Neutrophil (primary cell): ENCODE measurements at regions not wholly inside any gene's neighbourhood (a gene's known extent, or its start where the extent isn't known, plus 50 kb on each side); places are given as distances from the start of the nearest gene placed in this dataset.

ENCODE experiments used
- H3K27ac ChIP-seq: fragments of 200-600 bp; sonication (generic); 2 replicates; pipeline ENCODE4 v1.5.1; 2016; ENCODE audit warnings: mild to moderate bottlenecking, moderate library complexity
- H3K27me3 ChIP-seq: fragments of 200-600 bp; sonication (generic); 2 replicates; pipeline ENCODE4 v1.6.0; 2016; ENCODE audit warnings: mild to moderate bottlenecking
- H3K36me3 ChIP-seq: fragments of 200-600 bp; sonication (generic); 2 replicates; pipeline ENCODE4 v1.5.1; 2017
- H3K4me1 ChIP-seq, 2 experiments: fragments of 200-600 bp in 1 of 2; sonication (generic) in 1 of 2; 1 replicate in 1 of 2; 2 replicates in 1 of 2; pipeline versions ENCODE4 v1.5.1 to v1.6.1; 2013 to 2016; ENCODE audit warnings: low read depth in 1 of 2, low read length in 1 of 2, mild to moderate bottlenecking in 1 of 2, moderate library complexity in 1 of 2; ENCODE audit not compliant: control insufficient read depth in 1 of 2, insufficient read depth in 1 of 2
- H3K4me3 ChIP-seq, 2 experiments: fragments of 200-600 bp in 1 of 2; sonication (generic) in 1 of 2; 1 replicate in 1 of 2; 2 replicates in 1 of 2; pipeline ENCODE4 v1.5.1; 2013 to 2016; ENCODE audit warnings: low read depth in 1 of 2, low read length in 1 of 2, mild to moderate bottlenecking in 1 of 2, moderate library complexity in 1 of 2
- H3K9me3 ChIP-seq: fragments of 200-600 bp; sonication (generic); 2 replicates; pipeline ENCODE4 v1.5.1; 2016
- CTCF ChIP-seq: fragments of 200-600 bp; sonication (generic); IDR thresholded peaks from 2 replicates; pipeline ENCODE4 v1.5.1; 2016; ENCODE audit warnings: antibody characterized with exemption

- H3K4me3 ChIP-seq = no peak overlapping the region
- no peak overlapping the region for H3K27ac ChIP-seq
- no peaks in the 10 kb centered on the region for H3K27me3 ChIP-seq
- peaks cover 0 to 4% of the 10 kb centered on the region in 2 experiments for H3K4me1 ChIP-seq
- no peaks in the 10 kb centered on the region for H3K36me3 ChIP-seq
- H3K9me3 ChIP-seq = no peaks in the 10 kb centered on the region
- no peak for TF ChIP-seq CTCF
These were observed 409.2 kb upstream of the KLF4 start for GRCh38 chr9:107898761-107899160.

GRCh38 chr9:107896544-107896943 is 407.0 kb upstream of the KLF4 start:
- H3K4me3 ChIP-seq = no peak overlapping the region
- H3K27ac ChIP-seq = no peak overlapping the region
- no peaks in the 10 kb centered on the region for H3K36me3 ChIP-seq
- no peaks in the 10 kb centered on the region for H3K9me3 ChIP-seq
- TF ChIP-seq CTCF = no peak
- peaks cover 0 to 4% of the 10 kb centered on the region in 2 experiments for H3K4me1 ChIP-seq
- no peaks in the 10 kb centered on the region for H3K27me3 ChIP-seq

- TF ChIP-seq CTCF = no peak
- no peaks in the 10 kb centered on the region for H3K27me3 ChIP-seq
- no peaks in the 10 kb centered on the region for H3K36me3 ChIP-seq
- peaks cover 0 to 4% of the 10 kb centered on the region in 2 experiments for H3K4me1 ChIP-seq
- H3K4me3 ChIP-seq = no peak overlapping the region
- H3K9me3 ChIP-seq = no peaks in the 10 kb centered on the region
- no peak overlapping the region for H3K27ac ChIP-seq
These were observed 406.0 kb upstream of the KLF4 start for GRCh38 chr9:107895501-107896001.

- H3K36me3 ChIP-seq = no peaks in the 10 kb centered on the region
- no peak overlapping the region for H3K4me3 ChIP-seq
- TF ChIP-seq CTCF = no peak
- no peaks in the 10 kb centered on the region for H3K9me3 ChIP-seq
- H3K4me1 ChIP-seq = peaks cover 0 to 4% of the 10 kb centered on the region in 2 experiments
- H3K27ac ChIP-seq = no peak overlapping the region
- no peaks in the 10 kb centered on the region for H3K27me3 ChIP-seq
These were observed 405.1 kb upstream of the KLF4 start for GRCh38 chr9:107894572-107895261.

- Histone ChIP-seq H3K4me3 (no peak overlapping the region), H3K9me3 (no peaks in the 10 kb centered on the region), H3K4me1 (peaks cover 0 to 4% of the 10 kb centered on the region in 2 experiments), H3K27me3 (no peaks in the 10 kb centered on the region), H3K27ac (no peak overlapping the region), H3K36me3 (no peaks in the 10 kb centered on the region)
- TF ChIP-seq CTCF = no peak
These were observed 401.4 kb upstream of the KLF4 start for GRCh38 chr9:107890921-107891465.
